ENCODE measurements at regions not wholly inside any gene's neighbourhood (a gene's known extent, or its start where the extent isn't known, plus 50 kb on each side); places are given as distances from the start of the nearest gene placed in this dataset.

GRCh38 chr9:79847074-79847473, 275.3 kb downstream of the TLE4 start:
- no peak overlapping the region for H3K4me3 ChIP-seq (ENCODE audit: low read depth, low read length)
- ChIA-PET POLR2A (no interaction called here), CTCF (no interaction called here)
- DNase-seq (ENCODE audit: low read depth, low spot score), result no peak
- no peak for TF ChIP-seq CTCF (IDR thresholded peaks at IDR 0.05; ENCODE audit: insufficient read depth, low read length, missing control alignments)

GRCh38 chr9:79829566-79830302, 258.0 kb downstream of the TLE4 start:
- POLR2A ChIA-PET, result no interaction called here
- no peak for DNase-seq (ENCODE audit: low read depth, low spot score)
- H3K4me3 ChIP-seq (ENCODE audit: low read depth, low read length), result no peak overlapping the region
- TF ChIP-seq CTCF (IDR thresholded peaks at IDR 0.05; ENCODE audit: insufficient read depth, low read length, missing control alignments), result no peak
- CTCF ChIA-PET, result no interaction called here

- POLR2A ChIA-PET, result no interaction called here
- H3K4me3 ChIP-seq (ENCODE audit: low read depth, low read length), result no peak overlapping the region
Measured at GRCh38 chr9:79824265-79824664, 252.5 kb downstream of the TLE4 start.

GRCh38 chr9:79817438-79818004, 245.8 kb downstream of the TLE4 start:
- no peak for DNase-seq (ENCODE audit: low read depth, low spot score)
- POLR2A ChIA-PET, result no interaction called here
- H3K4me3 ChIP-seq (ENCODE audit: low read depth, low read length), result no peak overlapping the region
- CTCF ChIA-PET, result no interaction called here
- no peak for TF ChIP-seq CTCF (IDR thresholded peaks at IDR 0.05; ENCODE audit: insufficient read depth, low read length, missing control alignments)

More at GRCh38 chr9:79824265-79824664, 252.5 kb downstream of the TLE4 start:
- DNase-seq (ENCODE audit: low read depth, low spot score), result no peak
- TF ChIP-seq CTCF (IDR thresholded peaks at IDR 0.05; ENCODE audit: insufficient read depth, low read length, missing control alignments), result no peak
- CTCF ChIA-PET, result no interaction called here

- no peak overlapping the region for H3K4me3 ChIP-seq (ENCODE audit: low read depth, low read length)
- ChIA-PET POLR2A (interaction anchor here (0.7 kb wide), 1 partner anchor 188 kb away, joined by 4 read pairs; no protein-coding TSS in a partner anchor), CTCF (no interaction called here)
- no peak for DNase-seq (ENCODE audit: low read depth, low spot score)
- TF ChIP-seq CTCF (IDR thresholded peaks at IDR 0.05; ENCODE audit: insufficient read depth, low read length, missing control alignments), result no peak
Measured at GRCh38 chr9:79813258-79813638, 241.5 kb downstream of the TLE4 start.

- no peak for DNase-seq (ENCODE audit: low read depth, low spot score)
- no peak overlapping the region for H3K4me3 ChIP-seq (ENCODE audit: low read depth, low read length)
- TF ChIP-seq CTCF (IDR thresholded peaks at IDR 0.05; ENCODE audit: insufficient read depth, low read length, missing control alignments), result no peak
- ChIA-PET POLR2A (interaction anchor here (0.7 kb wide), 1 partner anchor 188 kb away, joined by 4 read pairs; no protein-coding TSS in a partner anchor), CTCF (no interaction called here)
Measured at GRCh38 chr9:79812507-79813257, 240.9 kb downstream of the TLE4 start.
